Suprapubic skin (tissue), 4 donors: ENCODE measurements at regions not wholly inside any gene's neighbourhood (a gene's known extent, or its start where the extent isn't known, plus 50 kb on each side); places are given as distances from the start of the nearest gene placed in this dataset.

Experiments
- DNase-seq, 2 donors: peaks; one replicate each; pipeline ENCODE4 v3.0.0-alpha.2; 2019; ENCODE audit warnings: low spot score in 2 of 2
- H3K27ac ChIP-seq: fragments of 200-600 bp; sonication (generic); one replicate; pipeline ENCODE4 v1.5.1; 2019
- H3K27me3 ChIP-seq: fragments of 200-600 bp; sonication (generic); one replicate; pipeline ENCODE4 v1.5.1; 2019
- H3K36me3 ChIP-seq: fragments of 200-600 bp; sonication (generic); one replicate; pipeline ENCODE4 v1.5.1; 2019
- H3K4me1 ChIP-seq: fragments of 200-600 bp; sonication (generic); one replicate; pipeline ENCODE4 v1.5.1; 2019
- H3K4me3 ChIP-seq: fragments of 200-600 bp; sonication (generic); one replicate; pipeline ENCODE4 v1.5.1; 2019; ENCODE audit warnings: mild to moderate bottlenecking
- H3K9me3 ChIP-seq: fragments of 200-600 bp; sonication (generic); one replicate; pipeline ENCODE4 v1.5.1; 2019
- EP300 ChIP-seq: sonication (generic); formaldehyde crosslinking; IDR thresholded peaks from one replicate; pipeline ENCODE4 v1.6.1; 2017; ENCODE audit warnings: antibody characterized with exemption
- POLR2A ChIP-seq, 2 donors: fragments of 450-650 bp; IDR thresholded peaks; one replicate each; pipeline ENCODE4 v1.6.1; 2017; ENCODE audit warnings: antibody characterized with exemption in 2 of 2, mild to moderate bottlenecking in 2 of 2, moderate library complexity in 2 of 2
- POLR2AphosphoS5 ChIP-seq, 3 donors: sonication (generic); formaldehyde crosslinking; IDR thresholded peaks; one replicate each; pipeline ENCODE4 v1.6.1; 2017; ENCODE audit warnings: antibody characterized with exemption in 3 of 3
- WGBS: methylation state at CpG from one replicate; pipeline ENCODE4 v1.1.5; 2018; 5-methylcytosine and 5-hydroxymethylcytosine counted together
- TF ChIP-seq, protein P1 (sequence below), 2 donors: fragments of 200-600 bp in 1 of 2; fragments of 450-650 bp in 1 of 2; sonication (generic) in 1 of 2; IDR thresholded peaks; one replicate each; pipeline ENCODE4 v1.5.1; 2016 to 2019; ENCODE audit warnings: antibody characterized with exemption in 2 of 2, mild to moderate bottlenecking in 1 of 2, moderate library complexity in 1 of 2

DNA sequence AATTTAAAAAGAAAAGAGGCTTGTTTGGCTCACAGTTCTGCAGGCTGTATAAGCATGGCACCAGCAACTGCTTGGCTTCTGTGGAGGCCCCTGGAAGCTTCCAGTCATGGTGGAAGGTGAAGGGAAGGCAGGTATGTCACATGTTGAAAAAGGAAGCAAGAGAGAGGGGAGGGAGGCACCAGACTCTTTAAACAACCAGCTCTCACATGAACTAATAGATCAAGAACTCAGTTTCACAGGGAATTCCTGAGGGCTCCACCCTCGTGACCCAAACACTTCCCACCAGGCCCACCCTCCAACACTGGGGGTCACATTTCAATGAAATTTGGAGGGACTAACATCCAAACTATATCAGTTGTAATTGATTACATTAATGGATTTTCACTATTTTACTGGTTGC lies 127.9 kb upstream of the MLIP start:
- no peak for TF ChIP-seq EP300
- TF ChIP-seq POLR2AphosphoS5 (IDR thresholded peaks at IDR 0.05), result no peak
- no peak for TF ChIP-seq POLR2A (IDR thresholded peaks at IDR 0.05)
- TF ChIP-seq, protein P1, sequence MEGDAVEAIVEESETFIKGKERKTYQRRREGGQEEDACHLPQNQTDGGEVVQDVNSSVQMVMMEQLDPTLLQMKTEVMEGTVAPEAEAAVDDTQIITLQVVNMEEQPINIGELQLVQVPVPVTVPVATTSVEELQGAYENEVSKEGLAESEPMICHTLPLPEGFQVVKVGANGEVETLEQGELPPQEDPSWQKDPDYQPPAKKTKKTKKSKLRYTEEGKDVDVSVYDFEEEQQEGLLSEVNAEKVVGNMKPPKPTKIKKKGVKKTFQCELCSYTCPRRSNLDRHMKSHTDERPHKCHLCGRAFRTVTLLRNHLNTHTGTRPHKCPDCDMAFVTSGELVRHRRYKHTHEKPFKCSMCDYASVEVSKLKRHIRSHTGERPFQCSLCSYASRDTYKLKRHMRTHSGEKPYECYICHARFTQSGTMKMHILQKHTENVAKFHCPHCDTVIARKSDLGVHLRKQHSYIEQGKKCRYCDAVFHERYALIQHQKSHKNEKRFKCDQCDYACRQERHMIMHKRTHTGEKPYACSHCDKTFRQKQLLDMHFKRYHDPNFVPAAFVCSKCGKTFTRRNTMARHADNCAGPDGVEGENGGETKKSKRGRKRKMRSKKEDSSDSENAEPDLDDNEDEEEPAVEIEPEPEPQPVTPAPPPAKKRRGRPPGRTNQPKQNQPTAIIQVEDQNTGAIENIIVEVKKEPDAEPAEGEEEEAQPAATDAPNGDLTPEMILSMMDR (IDR thresholded peaks at IDR 0.05), result no peak
- DNase-seq, result no peak
- H3K27ac ChIP-seq, result no peak overlapping the region

DNA sequence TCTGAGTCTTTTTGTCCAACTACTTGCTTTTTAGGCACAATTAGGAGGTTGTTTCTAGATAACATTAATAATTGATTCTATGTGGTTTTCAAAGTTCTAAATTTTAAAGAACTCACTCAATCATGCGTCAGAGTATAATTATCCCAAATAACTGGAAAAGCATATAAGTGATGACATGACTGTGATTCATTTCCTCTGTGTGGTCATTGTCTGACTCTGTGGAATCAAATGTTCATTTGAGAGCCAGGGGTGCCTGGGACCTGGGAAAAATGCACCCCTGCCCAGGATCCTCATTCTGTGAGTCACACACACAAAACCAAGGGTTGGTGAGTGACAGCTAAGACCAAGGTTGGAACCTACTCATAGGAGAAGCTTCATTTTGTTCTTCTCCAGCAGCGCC lies 127.1 kb upstream of the MLIP start:
- DNase-seq, result no peak
- no peak overlapping the region for H3K4me3 ChIP-seq
- H3K36me3 ChIP-seq, result no peaks in the 10 kb centered on the region
- no peak overlapping the region for H3K27ac ChIP-seq
- WGBS, result 84% methylated on average over 2 of the region's 2 CpGs
- H3K9me3 ChIP-seq, result no peaks in the 10 kb centered on the region
- H3K27me3 ChIP-seq, result no peaks in the 10 kb centered on the region
- no peak for TF ChIP-seq POLR2A (IDR thresholded peaks at IDR 0.05)
- no peak for TF ChIP-seq EP300
- TF ChIP-seq, protein P1 (IDR thresholded peaks at IDR 0.05), result no peak
- no peak for TF ChIP-seq POLR2AphosphoS5 (IDR thresholded peaks at IDR 0.05)
- H3K4me1 ChIP-seq, result peaks cover 12% of the 10 kb centered on the region

More for the DNA sequence above, 127.9 kb upstream of the MLIP start:
- WGBS, result 77% methylated on average over 1 of the region's 1 CpG
- Histone ChIP-seq H3K36me3 (no peaks in the 10 kb centered on the region), H3K4me3 (no peak overlapping the region), H3K4me1 (peaks cover 12% of the 10 kb centered on the region), H3K27me3 (no peaks in the 10 kb centered on the region), H3K9me3 (no peaks in the 10 kb centered on the region)

DNA sequence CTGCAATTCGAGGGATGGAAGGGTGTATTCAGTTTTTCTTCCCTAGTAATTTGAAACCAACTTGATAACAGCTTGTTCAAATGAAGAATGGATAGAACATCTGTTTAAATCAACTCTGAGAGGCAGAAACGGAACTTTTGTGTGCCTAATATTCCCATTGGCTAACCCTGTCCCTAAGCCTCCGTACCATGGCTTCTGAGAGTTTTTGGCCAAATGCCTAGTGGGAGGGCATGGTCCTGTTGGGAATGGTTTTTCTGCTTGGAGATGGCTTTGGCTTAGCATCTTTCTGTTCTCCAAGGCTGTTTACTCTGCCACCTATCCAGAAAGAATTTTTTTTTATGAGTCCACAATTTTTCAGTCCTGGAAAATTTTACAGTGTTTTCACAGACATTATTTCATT lies 126.7 kb upstream of the MLIP start:
- no peak overlapping the region for H3K27ac ChIP-seq
- 60% methylated on average over 3 of the region's 3 CpGs for WGBS
- H3K4me3 ChIP-seq, result no peak overlapping the region
- no peaks in the 10 kb centered on the region for H3K36me3 ChIP-seq
- H3K27me3 ChIP-seq, result no peaks in the 10 kb centered on the region
- no peak for TF ChIP-seq POLR2AphosphoS5 (IDR thresholded peaks at IDR 0.05)
- TF ChIP-seq, protein P1 (IDR thresholded peaks at IDR 0.05), result no peak
- H3K4me1 ChIP-seq, result peaks cover 12% of the 10 kb centered on the region
- no peak for DNase-seq
- H3K9me3 ChIP-seq, result no peaks in the 10 kb centered on the region

DNA sequence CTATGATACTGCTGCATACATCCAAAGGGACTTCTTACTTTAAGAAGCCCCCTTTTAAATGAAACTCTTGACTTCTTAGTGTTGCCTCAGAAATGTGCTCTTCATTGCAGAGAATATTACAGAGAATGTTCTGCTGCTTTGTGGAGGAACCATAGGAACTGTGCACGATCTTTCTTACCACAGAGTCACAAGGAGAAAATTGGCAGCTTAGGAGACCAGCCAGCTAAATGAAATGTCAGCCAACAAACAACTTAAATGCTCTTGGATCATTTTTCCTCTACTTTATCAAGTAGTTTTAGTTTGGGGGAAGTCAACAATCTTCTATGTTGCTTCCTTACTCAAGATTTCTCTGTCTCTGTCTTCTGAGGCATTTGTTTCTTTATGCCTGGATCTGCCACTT lies 125.9 kb upstream of the MLIP start:
- Histone ChIP-seq H3K4me1 (peaks cover 12% of the 10 kb centered on the region), H3K27me3 (no peaks in the 10 kb centered on the region), H3K36me3 (no peaks in the 10 kb centered on the region), H3K27ac (no peak overlapping the region), H3K9me3 (no peaks in the 10 kb centered on the region), H3K4me3 (no peak overlapping the region)
- 25% methylated on average over 1 of the region's 1 CpG for WGBS
- no peak for TF ChIP-seq EP300
- TF ChIP-seq, protein P1 (IDR thresholded peaks at IDR 0.05), result no peak
- no peak for TF ChIP-seq POLR2AphosphoS5 (IDR thresholded peaks at IDR 0.05)
- no peak for TF ChIP-seq POLR2A (IDR thresholded peaks at IDR 0.05)
- DNase-seq, result no peak

DNA sequence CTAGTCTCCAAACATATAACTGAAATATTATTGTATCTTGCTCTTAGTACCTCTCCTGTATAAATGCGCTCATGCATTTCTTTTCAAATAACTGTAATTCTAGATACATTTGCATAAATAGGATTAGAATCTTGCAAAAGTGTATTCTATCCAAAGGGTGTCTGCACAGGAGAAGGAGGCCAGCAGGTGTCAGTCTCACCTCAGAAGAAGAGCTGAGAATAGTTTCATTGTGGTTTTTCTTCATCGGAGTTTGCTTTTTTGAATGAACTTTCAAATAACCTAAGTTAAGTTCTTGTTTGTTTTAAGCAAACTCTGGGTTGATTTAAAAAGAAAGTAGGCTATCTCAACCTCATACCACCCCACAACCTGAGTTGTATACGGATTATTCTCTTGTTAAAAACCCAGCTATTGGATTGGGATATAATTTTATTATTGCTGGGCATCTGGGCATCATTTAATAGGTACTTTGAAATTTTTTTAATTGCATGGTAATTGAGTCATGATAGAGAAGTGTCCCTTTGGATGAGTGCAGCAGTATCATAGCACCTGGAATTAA lies 125.0 kb upstream of the MLIP start:
- H3K4me3 ChIP-seq, result no peak overlapping the region
- H3K9me3 ChIP-seq, result no peaks in the 10 kb centered on the region
- no peak overlapping the region for H3K27ac ChIP-seq
- no peak for DNase-seq
- WGBS, result 27% methylated on average over 3 of the region's 3 CpGs
- no peak for TF ChIP-seq POLR2A (IDR thresholded peaks at IDR 0.05)
- TF ChIP-seq, protein P1 (IDR thresholded peaks at IDR 0.05), result peak; percentile 51 to 52
- H3K4me1 ChIP-seq, result peaks cover 12% of the 10 kb centered on the region
- H3K27me3 ChIP-seq, result no peaks in the 10 kb centered on the region
- H3K36me3 ChIP-seq, result no peaks in the 10 kb centered on the region
